WTC11 (cell line): ENCODE measurements at regions not wholly inside any gene's neighbourhood (a gene's known extent, or its start where the extent isn't known, plus 50 kb on each side); places are given as distances from the start of the nearest gene placed in this dataset.

Source experiments
- CBFB ChIP-seq: sonication (generic); formaldehyde crosslinking; IDR thresholded peaks from 2 replicates; pipeline ENCODE4 v1.8.1; 2022; ENCODE audit warnings: mild to moderate bottlenecking, low read depth, missing genetic modification reagents
- FOXP1 ChIP-seq: sonication (generic); formaldehyde crosslinking; IDR thresholded peaks from 2 replicates; pipeline ENCODE4 v1.8.0; 2022; ENCODE audit warnings: missing genetic modification reagents, mild to moderate bottlenecking, moderate library complexity, borderline replicate concordance
- SMAD4 ChIP-seq: sonication (generic); formaldehyde crosslinking; IDR thresholded peaks from 2 replicates; pipeline ENCODE4 v1.8.0; 2022; ENCODE audit warnings: mild to moderate bottlenecking, missing genetic modification reagents
- ZNF138 ChIP-seq: sonication (generic); formaldehyde crosslinking; conservative IDR thresholded peaks from 2 replicates; pipeline ENCODE4 v1.8.1; 2022; ENCODE audit warnings: mild to moderate bottlenecking, moderate library complexity, missing genetic modification reagents
- TF ChIP-seq, protein P1 (sequence below): fragments of 200-600 bp; IDR thresholded peaks from 2 replicates; pipeline ENCODE4 v1.8.0; 2022; ENCODE audit warnings: antibody characterized with exemption
- TF ChIP-seq, protein P2 (sequence below): sonication (generic); formaldehyde crosslinking; IDR thresholded peaks from 2 replicates; pipeline ENCODE4 v1.8.0; 2023; ENCODE audit warnings: missing genetic modification reagents, mild to moderate bottlenecking, borderline replicate concordance
- TF ChIP-seq, protein P3 (sequence below): sonication (generic); formaldehyde crosslinking; IDR thresholded peaks from 2 replicates; pipeline ENCODE4 v1.8.0; 2022; ENCODE audit warnings: mild to moderate bottlenecking, missing genetic modification reagents
- TF ChIP-seq, protein P4 (sequence below): sonication (generic); formaldehyde crosslinking; IDR thresholded peaks from 2 replicates; pipeline ENCODE4 v1.8.0; 2022; ENCODE audit warnings: mild to moderate bottlenecking, missing genetic modification reagents
- TF ChIP-seq, protein P5 (sequence below): sonication (generic); formaldehyde crosslinking; IDR thresholded peaks from 2 replicates; pipeline ENCODE4 v1.8.0; 2023; ENCODE audit warnings: mild to moderate bottlenecking, missing genetic modification reagents

DNA sequence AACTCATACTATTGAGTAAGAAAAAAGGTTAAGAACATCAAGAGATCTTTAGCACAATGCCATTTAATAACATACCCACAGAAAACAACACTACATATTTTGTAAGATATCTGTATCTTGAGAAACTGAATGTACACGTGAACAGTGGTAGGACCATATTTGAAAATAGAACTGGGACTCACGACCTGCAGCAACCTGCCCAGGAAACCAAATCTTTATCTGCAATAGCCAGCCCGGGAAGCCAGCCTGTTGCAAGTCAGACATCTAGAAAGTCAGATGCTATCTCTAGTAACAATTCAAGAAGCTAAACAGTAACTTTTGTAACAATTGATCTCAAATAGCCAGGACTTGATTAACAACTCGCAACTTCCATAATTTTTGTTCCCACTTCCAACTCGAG is 52.6 kb upstream of the SOD3 start:
- TF ChIP-seq FOXP1 (CRISPR knock-in tag) (no peak), ZNF138 (CRISPR knock-in tag) (no peak), CBFB (CRISPR knock-in tag) (no peak), SMAD4 (CRISPR knock-in tag) (no peak)
- TF ChIP-seq, protein P1, sequence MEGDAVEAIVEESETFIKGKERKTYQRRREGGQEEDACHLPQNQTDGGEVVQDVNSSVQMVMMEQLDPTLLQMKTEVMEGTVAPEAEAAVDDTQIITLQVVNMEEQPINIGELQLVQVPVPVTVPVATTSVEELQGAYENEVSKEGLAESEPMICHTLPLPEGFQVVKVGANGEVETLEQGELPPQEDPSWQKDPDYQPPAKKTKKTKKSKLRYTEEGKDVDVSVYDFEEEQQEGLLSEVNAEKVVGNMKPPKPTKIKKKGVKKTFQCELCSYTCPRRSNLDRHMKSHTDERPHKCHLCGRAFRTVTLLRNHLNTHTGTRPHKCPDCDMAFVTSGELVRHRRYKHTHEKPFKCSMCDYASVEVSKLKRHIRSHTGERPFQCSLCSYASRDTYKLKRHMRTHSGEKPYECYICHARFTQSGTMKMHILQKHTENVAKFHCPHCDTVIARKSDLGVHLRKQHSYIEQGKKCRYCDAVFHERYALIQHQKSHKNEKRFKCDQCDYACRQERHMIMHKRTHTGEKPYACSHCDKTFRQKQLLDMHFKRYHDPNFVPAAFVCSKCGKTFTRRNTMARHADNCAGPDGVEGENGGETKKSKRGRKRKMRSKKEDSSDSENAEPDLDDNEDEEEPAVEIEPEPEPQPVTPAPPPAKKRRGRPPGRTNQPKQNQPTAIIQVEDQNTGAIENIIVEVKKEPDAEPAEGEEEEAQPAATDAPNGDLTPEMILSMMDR: no peak
- TF ChIP-seq, protein P2, sequence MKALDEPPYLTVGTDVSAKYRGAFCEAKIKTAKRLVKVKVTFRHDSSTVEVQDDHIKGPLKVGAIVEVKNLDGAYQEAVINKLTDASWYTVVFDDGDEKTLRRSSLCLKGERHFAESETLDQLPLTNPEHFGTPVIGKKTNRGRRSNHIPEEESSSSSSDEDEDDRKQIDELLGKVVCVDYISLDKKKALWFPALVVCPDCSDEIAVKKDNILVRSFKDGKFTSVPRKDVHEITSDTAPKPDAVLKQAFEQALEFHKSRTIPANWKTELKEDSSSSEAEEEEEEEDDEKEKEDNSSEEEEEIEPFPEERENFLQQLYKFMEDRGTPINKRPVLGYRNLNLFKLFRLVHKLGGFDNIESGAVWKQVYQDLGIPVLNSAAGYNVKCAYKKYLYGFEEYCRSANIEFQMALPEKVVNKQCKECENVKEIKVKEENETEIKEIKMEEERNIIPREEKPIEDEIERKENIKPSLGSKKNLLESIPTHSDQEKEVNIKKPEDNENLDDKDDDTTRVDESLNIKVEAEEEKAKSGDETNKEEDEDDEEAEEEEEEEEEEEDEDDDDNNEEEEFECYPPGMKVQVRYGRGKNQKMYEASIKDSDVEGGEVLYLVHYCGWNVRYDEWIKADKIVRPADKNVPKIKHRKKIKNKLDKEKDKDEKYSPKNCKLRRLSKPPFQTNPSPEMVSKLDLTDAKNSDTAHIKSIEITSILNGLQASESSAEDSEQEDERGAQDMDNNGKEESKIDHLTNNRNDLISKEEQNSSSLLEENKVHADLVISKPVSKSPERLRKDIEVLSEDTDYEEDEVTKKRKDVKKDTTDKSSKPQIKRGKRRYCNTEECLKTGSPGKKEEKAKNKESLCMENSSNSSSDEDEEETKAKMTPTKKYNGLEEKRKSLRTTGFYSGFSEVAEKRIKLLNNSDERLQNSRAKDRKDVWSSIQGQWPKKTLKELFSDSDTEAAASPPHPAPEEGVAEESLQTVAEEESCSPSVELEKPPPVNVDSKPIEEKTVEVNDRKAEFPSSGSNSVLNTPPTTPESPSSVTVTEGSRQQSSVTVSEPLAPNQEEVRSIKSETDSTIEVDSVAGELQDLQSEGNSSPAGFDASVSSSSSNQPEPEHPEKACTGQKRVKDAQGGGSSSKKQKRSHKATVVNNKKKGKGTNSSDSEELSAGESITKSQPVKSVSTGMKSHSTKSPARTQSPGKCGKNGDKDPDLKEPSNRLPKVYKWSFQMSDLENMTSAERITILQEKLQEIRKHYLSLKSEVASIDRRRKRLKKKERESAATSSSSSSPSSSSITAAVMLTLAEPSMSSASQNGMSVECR: no peak
- TF ChIP-seq, protein P3, sequence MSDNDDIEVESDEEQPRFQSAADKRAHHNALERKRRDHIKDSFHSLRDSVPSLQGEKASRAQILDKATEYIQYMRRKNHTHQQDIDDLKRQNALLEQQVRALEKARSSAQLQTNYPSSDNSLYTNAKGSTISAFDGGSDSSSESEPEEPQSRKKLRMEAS (CRISPR knock-in tag): no peak
- TF ChIP-seq, protein P4, sequence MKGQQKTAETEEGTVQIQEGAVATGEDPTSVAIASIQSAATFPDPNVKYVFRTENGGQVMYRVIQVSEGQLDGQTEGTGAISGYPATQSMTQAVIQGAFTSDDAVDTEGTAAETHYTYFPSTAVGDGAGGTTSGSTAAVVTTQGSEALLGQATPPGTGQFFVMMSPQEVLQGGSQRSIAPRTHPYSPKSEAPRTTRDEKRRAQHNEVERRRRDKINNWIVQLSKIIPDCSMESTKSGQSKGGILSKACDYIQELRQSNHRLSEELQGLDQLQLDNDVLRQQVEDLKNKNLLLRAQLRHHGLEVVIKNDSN (CRISPR knock-in tag): no peak
- TF ChIP-seq, protein P5, sequence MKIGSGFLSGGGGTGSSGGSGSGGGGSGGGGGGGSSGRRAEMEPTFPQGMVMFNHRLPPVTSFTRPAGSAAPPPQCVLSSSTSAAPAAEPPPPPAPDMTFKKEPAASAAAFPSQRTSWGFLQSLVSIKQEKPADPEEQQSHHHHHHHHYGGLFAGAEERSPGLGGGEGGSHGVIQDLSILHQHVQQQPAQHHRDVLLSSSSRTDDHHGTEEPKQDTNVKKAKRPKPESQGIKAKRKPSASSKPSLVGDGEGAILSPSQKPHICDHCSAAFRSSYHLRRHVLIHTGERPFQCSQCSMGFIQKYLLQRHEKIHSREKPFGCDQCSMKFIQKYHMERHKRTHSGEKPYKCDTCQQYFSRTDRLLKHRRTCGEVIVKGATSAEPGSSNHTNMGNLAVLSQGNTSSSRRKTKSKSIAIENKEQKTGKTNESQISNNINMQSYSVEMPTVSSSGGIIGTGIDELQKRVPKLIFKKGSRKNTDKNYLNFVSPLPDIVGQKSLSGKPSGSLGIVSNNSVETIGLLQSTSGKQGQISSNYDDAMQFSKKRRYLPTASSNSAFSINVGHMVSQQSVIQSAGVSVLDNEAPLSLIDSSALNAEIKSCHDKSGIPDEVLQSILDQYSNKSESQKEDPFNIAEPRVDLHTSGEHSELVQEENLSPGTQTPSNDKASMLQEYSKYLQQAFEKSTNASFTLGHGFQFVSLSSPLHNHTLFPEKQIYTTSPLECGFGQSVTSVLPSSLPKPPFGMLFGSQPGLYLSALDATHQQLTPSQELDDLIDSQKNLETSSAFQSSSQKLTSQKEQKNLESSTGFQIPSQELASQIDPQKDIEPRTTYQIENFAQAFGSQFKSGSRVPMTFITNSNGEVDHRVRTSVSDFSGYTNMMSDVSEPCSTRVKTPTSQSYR (CRISPR knock-in tag): no peak
